Eye (tissue), 1 donor: ENCODE measurements at regions not wholly inside any gene's neighbourhood (a gene's known extent, or its start where the extent isn't known, plus 50 kb on each side); places are given as distances from the start of the nearest gene placed in this dataset.
A peak's percentile ranks its signal among the peaks of the same experiment; 100 is the strongest.

Experiments used
- DNase-seq: peaks from one replicate; pipeline ENCODE4 v3.0.0-alpha.2; 2015

DNA sequence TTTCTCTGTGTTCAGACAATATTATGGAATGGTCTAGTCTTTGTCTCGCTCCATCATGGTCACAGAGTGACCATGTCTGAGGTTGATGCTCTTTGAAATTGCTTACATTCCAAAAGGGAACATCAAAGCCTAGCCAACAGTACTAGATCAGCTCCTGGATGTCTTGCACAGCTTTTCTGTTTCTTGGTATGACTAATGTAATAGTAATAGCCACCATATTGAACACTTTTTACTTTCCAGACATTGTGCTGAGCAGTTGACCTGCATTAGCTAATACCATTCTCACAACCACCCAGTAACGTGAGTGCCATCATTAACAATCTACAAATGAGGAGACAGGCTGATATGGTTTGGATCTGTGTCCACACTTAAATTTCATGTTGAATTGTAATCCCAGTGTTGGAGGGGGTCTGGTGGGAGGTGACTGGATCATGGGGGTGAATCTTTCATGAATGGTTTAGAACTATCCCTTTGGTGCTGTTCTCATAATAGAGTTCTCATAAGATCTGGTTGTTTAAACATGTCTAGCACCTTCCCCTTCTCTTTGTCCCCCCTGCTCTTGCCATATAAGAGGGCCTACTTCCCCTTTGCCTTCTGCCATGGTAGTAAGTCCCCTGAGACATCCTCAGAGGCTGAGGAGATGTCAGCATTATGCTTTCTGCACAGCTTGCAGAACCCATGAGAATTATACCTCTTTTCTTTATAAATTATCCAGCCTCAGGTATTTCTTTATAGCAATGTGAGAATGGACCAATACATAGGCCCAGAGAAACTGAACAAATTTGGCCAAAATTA is 577.5 kb upstream of the CLINT1 start:
- no peak for DNase-seq

DNA sequence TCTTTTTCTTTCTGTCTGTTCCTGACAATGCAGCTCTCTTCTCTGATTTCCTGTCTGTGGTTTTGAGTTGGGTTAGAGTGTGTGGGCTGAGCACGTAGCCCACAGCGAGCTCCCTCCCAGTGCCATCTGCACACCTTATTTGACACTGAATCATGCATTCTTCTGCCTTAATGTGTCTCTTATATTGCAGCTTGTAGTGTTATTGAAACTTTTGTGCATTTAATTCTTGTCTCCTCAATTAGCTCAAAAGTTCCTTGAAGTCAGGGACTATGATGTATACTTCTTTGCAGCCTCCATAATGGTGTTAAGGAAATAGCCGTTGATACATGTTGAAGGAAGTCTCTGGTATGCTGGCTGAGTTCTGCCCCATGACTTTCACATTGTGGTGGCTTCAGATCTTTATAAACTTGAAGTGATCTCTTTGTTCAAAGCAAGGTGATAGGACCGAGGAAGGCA is 576.2 kb upstream of the CLINT1 start:
- no peak for DNase-seq

DNA sequence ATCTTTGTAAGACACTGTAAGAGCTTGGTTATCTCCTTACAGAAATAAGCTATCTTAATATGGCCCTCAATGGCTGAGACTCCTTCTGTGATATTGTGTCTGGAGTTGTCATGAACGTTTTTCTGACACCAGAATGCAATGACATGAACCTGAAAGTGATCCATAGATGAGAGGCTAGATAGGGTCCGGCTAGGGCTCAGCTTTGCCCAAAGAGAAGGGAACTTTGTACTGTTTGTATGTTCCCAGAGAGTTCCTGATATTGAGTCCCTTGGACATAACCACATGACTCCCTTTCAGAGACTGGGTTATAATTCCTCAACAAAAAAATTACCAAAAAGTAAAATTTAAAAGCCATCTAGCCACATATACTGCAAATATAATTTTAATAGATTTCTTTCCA is 575.8 kb upstream of the CLINT1 start:
- no peak for DNase-seq

DNA sequence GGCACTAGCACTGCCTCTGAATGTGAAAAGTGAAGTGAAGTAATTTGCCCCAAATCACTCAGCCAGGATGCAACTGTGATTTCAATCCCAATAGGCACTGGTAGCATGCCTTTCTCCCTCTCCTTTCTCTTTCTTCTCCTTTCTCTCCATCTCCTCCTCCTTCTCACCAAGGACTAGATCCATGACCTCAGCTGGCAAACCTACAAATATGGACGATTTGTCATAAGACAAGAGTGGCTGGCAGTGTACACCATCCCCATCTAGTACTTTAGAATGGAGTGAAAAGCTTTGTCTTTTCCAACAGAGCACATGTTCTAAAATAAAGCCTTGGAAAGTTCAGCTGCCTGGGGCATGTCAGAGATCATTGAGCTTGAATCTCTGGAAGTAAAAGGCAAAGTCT is 574.7 kb upstream of the CLINT1 start:
- DNase-seq, result no peak

GRCh38 chr5:158431369-158432029 is 572.6 kb upstream of the CLINT1 start:
- DNase-seq, result peak; percentile 22

GRCh38 chr5:158430798-158431167 is 571.8 kb upstream of the CLINT1 start:
- no peak for DNase-seq

DNA sequence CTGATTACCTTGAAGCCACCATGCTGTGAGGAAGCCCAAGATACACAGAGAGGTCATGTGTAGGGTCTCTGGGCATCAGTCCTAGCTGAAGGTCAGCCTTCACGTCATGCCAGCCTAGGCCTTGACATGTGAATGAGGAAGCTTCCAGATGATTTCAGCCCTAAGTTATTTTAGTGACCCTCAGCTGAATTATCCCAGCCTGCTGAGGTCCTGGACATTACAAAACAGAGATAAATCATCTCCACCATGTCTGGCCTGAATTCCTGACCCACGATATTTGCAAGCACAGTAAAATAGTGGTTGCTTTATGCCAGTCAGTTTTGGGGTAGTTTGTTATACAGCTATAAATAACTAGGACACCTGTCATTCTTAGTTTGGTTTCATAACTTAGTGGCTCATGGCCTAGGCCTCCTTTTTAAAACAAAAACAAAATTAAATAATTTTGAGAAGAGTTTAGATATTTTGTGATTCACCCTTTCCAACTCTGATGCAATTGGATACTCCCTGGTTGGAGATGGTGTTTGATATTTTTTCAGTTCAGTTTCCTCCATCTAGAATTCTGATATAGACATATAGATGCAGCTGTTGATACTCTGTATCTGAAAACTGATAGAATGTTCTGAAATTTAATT is 571.3 kb upstream of the CLINT1 start:
- DNase-seq, result no peak

DNA sequence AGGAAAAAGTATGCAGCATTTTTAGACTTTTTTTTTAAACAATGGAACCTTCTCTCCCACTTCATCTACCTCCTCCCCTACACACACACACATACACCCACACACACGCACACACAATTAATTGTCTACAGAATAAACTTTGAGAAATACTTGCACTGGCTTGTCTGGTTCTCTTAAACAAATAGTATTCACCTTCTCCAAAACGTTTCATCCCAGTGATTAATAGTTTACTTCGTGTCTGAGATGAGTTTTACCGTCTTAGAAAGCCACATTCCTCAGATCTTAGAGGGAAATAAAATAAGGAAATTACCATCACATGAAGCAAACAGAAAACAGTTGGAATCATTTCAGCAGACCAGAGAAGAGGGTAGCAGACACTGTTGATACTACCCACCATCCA is 570.6 kb upstream of the CLINT1 start:
- no peak for DNase-seq

DNA sequence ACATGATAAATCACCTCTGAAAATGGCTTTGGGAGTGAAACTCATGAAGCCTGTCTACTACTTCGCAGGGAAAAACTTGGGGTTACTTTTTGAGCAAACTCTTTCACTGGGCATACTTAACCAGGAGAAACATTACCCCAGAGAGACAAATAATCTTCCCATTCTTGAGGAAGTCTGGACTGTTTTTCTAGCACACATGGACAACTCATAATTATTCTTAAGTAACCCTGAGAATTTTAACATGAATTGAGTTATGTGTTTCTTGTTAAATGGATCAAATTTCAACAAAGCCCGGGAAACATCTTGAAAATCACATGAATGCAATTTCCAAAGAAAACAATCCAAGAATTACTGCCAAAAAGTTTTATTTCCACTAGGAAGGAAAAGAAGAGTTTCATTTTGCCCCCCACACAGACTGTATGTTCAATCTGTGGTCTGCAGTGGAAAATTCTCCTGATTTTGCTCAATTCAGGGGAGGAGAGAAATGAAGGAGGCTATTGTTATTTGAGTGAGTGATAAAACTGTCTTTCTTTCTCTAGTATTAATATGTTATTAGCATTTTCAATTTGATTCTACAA is 564.8 kb upstream of the CLINT1 start:
- DNase-seq, result peak; percentile 64

- no peak for DNase-seq
These were observed 563.9 kb upstream of the CLINT1 start for GRCh38 chr5:158422653-158423515.

DNA sequence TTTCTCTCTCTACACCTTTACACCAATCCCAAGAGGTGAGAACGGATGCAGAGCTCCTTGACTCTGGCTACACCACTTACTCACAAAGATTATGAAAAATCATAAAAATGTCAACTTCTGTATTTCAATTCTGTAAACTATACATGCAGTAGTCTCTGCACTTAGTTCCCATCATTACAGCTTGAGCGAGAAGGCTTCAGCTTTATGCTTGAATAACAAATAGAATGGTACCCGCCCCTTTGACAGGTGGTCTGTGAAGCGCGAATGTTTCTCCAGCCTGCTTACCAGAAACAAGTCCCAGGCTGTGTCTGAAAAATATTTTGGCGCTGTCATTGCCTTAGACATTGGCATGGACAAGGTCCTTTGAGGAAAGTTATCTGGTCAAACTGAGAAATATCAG is 562.4 kb upstream of the CLINT1 start:
- peak; percentile 26 for DNase-seq

DNA sequence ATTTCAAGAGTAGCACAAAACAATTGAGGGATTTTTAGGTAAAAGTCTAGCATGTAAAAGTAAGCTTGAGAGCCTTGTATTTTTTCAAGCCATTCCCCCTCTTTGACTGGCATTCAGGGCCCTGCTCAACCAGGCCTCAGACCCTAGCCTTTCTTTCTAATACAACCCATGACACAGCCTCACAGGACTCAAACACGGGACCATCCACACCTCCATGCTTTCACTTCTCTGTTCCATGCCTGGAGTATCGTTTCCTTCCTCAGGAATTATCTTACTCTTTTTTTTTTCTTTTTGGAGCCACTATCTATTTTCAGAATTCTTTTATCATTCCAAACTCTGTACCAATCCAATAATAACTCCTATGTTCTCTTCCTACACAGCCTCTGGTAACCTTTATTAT is 560.2 kb upstream of the CLINT1 start:
- DNase-seq, result no peak

DNA sequence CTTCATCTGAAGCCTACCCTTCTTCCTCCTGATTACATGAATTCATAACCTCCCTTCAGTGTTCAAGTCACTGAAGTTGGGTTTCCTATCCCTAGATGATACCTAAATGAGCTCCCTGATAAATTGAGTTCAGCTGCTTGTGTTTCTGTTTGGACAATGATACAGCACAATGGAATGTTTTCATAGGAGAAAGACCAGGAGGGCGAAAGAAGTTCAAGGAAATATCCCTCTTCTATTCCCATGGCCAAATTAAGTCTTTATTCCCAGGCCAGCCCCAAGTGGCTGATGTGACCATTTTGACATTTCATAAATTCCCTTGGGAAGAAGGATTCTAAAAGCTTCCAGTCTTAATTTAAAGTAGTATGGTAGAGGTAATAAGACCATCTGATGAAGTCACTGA is 555.8 kb upstream of the CLINT1 start:
- peak; percentile 26 for DNase-seq

DNA sequence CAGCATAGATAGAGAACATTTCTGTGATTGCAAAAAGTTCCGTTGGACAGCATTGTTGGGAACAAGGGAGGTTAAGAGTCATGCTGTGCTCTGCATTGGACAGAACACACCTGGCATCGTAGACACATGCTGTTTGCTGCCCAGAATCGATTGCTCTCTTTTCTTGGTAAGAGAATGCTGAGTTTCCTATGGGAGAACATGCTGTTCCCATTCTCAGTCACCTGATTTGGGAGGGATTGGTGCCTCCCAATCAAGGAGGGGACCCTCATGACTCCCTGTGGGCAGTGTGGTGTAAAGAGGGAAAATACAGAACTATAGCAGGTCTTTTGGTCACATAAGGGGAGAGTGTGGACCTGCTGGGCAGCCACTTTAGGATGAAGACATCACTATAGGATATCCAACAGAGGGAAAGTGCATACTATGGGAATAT is 555.4 kb upstream of the CLINT1 start:
- DNase-seq, result no peak

GRCh38 chr5:158413122-158413680 is 554.3 kb upstream of the CLINT1 start:
- DNase-seq, result no peak

GRCh38 chr5:158410976-158411375 is 552.0 kb upstream of the CLINT1 start:
- DNase-seq, result no peak

DNA sequence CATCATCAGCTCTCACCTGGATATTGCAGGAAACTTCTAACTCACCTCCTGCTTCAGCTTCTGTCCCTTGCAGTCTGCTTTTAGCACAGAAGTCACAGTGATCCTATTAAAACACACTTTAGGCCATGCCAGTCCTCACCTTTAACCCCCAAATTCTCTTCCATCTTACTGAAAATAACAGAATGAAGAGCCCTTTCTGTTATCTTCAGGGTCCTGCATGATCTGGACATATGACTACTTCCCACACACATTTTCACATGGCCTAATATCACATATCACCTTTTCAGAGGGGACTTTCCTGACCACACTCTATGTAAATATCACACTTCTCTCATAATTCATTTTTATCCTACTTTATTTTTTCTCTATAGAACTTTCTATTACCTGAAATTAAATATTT is 550.6 kb upstream of the CLINT1 start:
- no peak for DNase-seq

GRCh38 chr5:158407824-158408195 is 548.9 kb upstream of the CLINT1 start:
- no peak for DNase-seq

- no peak for DNase-seq
These were observed 548.2 kb upstream of the CLINT1 start for GRCh38 chr5:158406884-158407823.

DNA sequence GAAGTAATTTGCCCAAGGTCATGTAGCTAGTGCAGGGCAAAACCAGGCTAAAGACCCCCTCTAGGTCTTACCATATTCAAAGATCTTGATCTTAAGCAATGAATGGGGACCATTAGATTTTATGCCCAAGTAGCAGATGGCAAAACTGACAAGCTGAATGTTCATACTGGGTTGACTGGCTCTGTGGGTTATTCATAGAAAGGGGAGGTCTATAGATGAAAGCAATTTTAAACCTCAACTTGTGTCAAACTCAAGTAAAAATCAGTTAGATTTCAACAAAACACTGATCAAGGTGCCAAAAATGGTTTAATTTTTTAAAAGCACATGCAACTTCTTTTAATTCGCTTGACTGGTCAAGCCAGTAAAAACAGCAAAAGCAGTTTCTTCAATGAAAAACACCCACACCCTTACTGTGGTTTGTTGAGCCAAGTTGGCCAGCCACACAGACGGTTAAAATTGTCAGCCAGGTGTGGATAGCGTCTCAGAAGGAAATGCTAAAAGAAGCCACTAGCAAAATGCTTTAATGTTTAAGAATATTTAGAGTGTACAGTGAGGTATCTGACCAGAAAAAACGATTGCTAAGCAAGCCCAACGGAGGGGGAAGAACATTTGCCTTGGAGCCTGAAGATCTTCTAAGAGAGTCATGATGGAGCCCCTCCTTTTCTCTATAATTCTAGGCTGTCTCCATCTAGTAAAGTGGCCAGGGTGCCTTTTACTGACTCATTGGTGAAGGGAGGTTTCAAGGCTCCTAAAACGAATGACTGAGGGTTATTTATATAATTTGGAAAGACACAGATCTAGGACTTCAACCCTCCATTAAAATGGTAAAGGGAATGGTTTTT is 539.6 kb upstream of the CLINT1 start:
- no peak for DNase-seq
